Keratinocyte (primary cell): ENCODE measurements at regions not wholly inside any gene's neighbourhood (a gene's known extent, or its start where the extent isn't known, plus 50 kb on each side); places are given as distances from the start of the nearest gene placed in this dataset.

ENCODE experiments used
- CTCF ChIP-seq, 3 experiments: IDR thresholded peaks in 1 of 3; conservative IDR thresholded peaks in 1 of 3; optimal IDR thresholded peaks in 1 of 3; 2 replicates in 2 of 3; 3 replicates in 1 of 3; pipeline versions ENCODE3 to v1.5.1; 2011; ENCODE audit warnings: low read length in 3 of 3, mild to moderate bottlenecking in 3 of 3, moderate library complexity in 2 of 3, control low read depth in 1 of 3, inconsistent platforms in 1 of 3; ENCODE audit not compliant: insufficient read depth in 2 of 3; ENCODE audit errors: extremely low read depth in 1 of 3
- EZH2 ChIP-seq: IDR thresholded peaks from one replicate; pipeline ENCODE4 v1.6.1; 2012; ENCODE audit warnings: inconsistent platforms, mild to moderate bottlenecking, low read length, moderate library complexity

- no peak for TF ChIP-seq CTCF (optimal IDR thresholded peaks at IDR 0.05 in 1 of 3, IDR thresholded peaks at IDR 0.05 in 1 of 3, conservative IDR thresholded peaks at IDR 0.05 in 1 of 3; ENCODE audit: extremely low read depth in 1 of 3, insufficient read depth in 2 of 3, low read length in 3 of 3)
- TF ChIP-seq EZH2: no peak
These were observed 182.6 kb upstream of the KCNK2 start for GRCh38 chr1:214899908-214900460.
